ENCODE measurements at regions not wholly inside any gene's neighbourhood (a gene's known extent, or its start where the extent isn't known, plus 50 kb on each side); places are given as distances from the start of the nearest gene placed in this dataset.
"Not testable (repeated sequence)": the region's sequence is repeated elsewhere in the genome, so short reads cannot be mapped to it uniquely, and the experiment has no call there.

GRCh38 chr18:35835833-35836232 is 136.6 kb upstream of the RMP24 start:
- DNase-seq (ENCODE audit: low read depth), result no peak
- no peak for TF ChIP-seq CTCF (IDR thresholded peaks at IDR 0.05; ENCODE audit: insufficient read depth, low read depth, low read length)
- H3K4me3 ChIP-seq (ENCODE audit: low read depth, low read length), result no peak overlapping the region

GRCh38 chr18:35836932-35837331 is 135.5 kb upstream of the RMP24 start:
- no peak for TF ChIP-seq CTCF (IDR thresholded peaks at IDR 0.05; ENCODE audit: insufficient read depth, low read depth, low read length)
- no peak for DNase-seq (ENCODE audit: low read depth)
- no peak overlapping the region for H3K4me3 ChIP-seq (ENCODE audit: low read depth, low read length)

- H3K4me3 ChIP-seq (ENCODE audit: low read depth, low read length), result no peak overlapping the region
- TF ChIP-seq CTCF (IDR thresholded peaks at IDR 0.05; ENCODE audit: insufficient read depth, low read depth, low read length), result no peak
- DNase-seq (ENCODE audit: low read depth), result no peak
These were observed 134.5 kb upstream of the RMP24 start for GRCh38 chr18:35837922-35838496.

DNA sequence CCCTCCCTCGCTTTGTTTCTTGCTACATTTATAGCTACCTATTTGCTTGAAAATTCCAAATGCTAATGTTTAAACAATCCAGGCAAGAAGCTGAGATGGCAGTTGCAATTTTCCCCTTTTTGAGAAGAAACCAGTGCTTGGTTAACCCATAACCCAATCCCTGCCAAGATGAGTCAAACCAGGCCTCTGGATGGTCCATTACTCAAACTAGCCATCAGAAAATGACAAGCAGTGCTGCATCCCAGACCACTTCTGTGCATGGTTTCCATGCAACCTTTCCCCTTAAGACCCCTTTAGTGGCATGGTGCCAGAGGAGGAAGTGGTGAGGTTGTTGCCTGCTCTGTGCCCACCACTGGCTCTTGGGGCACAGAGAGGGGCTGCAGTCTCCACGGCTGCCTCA is 131.2 kb upstream of the RMP24 start:
- no peak overlapping the region for H3K4me3 ChIP-seq (ENCODE audit: low read depth, low read length)
- no peak for DNase-seq (ENCODE audit: low read depth)
- no peak for TF ChIP-seq CTCF (IDR thresholded peaks at IDR 0.05; ENCODE audit: insufficient read depth, low read depth, low read length)

DNA sequence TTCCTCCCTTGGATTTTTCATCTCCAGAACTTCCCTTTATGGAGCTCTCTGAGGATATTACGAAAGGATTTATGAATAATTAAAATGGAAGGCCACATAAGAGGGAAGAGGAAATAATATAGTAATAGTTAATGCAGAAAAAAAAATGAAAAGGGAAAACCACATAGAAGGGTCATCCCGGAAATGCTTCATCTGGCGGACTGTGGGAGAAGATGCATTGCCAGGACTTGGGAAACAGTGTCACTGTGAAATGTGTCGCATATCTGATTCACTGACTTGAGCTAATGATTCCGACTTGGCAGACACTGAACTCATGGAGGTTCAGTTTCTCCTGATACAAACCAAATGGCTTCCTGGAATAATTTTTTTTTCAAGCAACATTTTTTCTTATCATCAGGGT is 129.9 kb upstream of the RMP24 start:
- H3K4me3 ChIP-seq (ENCODE audit: low read depth, low read length), result no peak overlapping the region
- TF ChIP-seq CTCF (IDR thresholded peaks at IDR 0.05; ENCODE audit: insufficient read depth, low read depth, low read length), result no peak
- DNase-seq (ENCODE audit: low read depth), result no peak

- H3K4me3 ChIP-seq (ENCODE audit: low read depth, low read length); DNase-seq (ENCODE audit: low read depth): not testable (repeated sequence)
These were observed 124.2 kb upstream of the RMP24 start for GRCh38 chr18:35848321-35848720.

- not testable (repeated sequence) for DNase-seq (ENCODE audit: low read depth); H3K4me3 ChIP-seq (ENCODE audit: low read depth, low read length)
These were observed 123.2 kb upstream of the RMP24 start for GRCh38 chr18:35849241-35849640.

DNA sequence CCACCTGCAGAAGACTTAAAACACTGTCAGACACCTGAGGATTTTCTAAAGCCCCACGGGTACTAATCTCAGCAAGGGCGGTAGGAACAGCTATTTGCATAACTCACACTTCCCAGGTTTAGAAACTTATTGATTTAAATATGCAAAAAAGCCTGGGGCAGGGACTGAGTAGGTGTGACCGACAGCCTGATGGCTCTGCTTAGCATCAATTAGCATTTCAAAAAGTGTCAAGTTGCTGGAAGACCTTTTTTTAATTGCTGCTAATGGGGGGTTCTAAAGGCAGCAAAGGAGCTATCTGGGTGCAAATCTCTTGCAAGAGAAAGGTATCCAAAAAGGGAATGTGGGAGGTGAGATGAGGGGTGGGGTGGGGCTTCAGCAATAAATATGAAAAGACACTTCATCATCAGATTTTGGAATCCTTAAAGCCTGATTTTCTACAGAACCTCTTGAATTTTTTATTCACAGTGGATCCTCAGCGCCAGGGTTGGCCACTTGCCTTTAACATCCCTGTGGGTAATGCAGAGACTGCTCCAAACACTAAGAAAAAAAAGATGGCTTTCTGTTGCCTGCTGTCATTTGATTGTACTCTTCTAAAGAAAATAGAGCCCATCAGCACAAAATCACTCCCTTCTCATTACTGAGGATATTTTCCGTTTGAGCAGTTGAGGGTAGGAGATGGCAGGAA is 121.1 kb upstream of the RMP24 start:
- H3K4me3 ChIP-seq (ENCODE audit: low read depth, low read length), result no peak overlapping the region
- no peak for DNase-seq (ENCODE audit: low read depth)
- TF ChIP-seq CTCF (IDR thresholded peaks at IDR 0.05; ENCODE audit: insufficient read depth, low read depth, low read length), result no peak
